Gastroesophageal sphincter (tissue), 3 donors: ENCODE measurements at regions not wholly inside any gene's neighbourhood (a gene's known extent, or its start where the extent isn't known, plus 50 kb on each side); places are given as distances from the start of the nearest gene placed in this dataset.

ENCODE experiments used
- CTCF ChIP-seq, 4 experiments: fragments of 200-600 bp in 2 of 4; fragments of 450-650 bp in 2 of 4; sonication (generic) in 1 of 4; IDR thresholded peaks; one replicate each; pipeline ENCODE4 v1.5.1; 2017 to 2019; ENCODE audit warnings: antibody characterized with exemption in 4 of 4, mild to moderate bottlenecking in 2 of 4, moderate library complexity in 2 of 4
- POLR2A ChIP-seq, 2 donors: fragments of 450-650 bp; IDR thresholded peaks; one replicate each; pipeline ENCODE4 v1.6.1; 2017; ENCODE audit warnings: antibody characterized with exemption in 2 of 2, mild to moderate bottlenecking in 2 of 2, moderate library complexity in 1 of 2
- POLR2AphosphoS5 ChIP-seq: sonication (generic); formaldehyde crosslinking; IDR thresholded peaks from one replicate; pipeline ENCODE4 v1.6.1; 2017; ENCODE audit warnings: antibody characterized with exemption

GRCh38 chr3:7915356-7915755 is 586.3 kb upstream of the LMCD1 start:
- TF ChIP-seq CTCF (IDR thresholded peaks at IDR 0.05) (no peak), POLR2A (IDR thresholded peaks at IDR 0.05) (no peak), POLR2AphosphoS5 (no peak)
